NCI-H2227 (cell line): ENCODE measurements at regions not wholly inside any gene's neighbourhood (a gene's known extent, or its start where the extent isn't known, plus 50 kb on each side); places are given as distances from the start of the nearest gene placed in this dataset.
"Not testable (repeated sequence)": the region's sequence is repeated elsewhere in the genome, so short reads cannot be mapped to it uniquely, and the experiment has no call there.

Experiments used
- DNase-seq: peaks from one replicate; lab custom pipeline; 2025; ENCODE audit not compliant: unreplicated experiment; lab: John Stamatoyannopoulos, UW

DNA sequence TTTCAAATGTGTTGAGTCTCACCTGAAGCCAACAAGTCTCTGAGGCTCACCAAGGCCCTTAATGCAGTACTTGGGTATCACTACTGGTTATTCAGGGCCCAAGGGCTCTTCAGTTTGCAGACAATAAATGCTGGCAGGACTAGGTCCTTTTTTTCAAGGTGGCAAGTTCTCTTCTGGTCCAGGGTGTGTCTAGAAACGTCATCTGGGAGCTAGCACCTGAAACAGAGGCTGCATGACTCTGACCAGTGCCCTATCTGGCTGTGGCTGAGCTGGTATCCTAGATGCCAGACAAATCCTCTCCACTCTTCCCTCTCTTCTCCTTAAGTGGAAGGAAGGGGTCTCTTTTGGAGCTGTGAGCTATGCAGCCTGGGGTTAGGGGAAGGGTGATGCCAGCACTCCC, 276.8 kb downstream of the PYDC2 start:
- no peak for DNase-seq

DNA sequence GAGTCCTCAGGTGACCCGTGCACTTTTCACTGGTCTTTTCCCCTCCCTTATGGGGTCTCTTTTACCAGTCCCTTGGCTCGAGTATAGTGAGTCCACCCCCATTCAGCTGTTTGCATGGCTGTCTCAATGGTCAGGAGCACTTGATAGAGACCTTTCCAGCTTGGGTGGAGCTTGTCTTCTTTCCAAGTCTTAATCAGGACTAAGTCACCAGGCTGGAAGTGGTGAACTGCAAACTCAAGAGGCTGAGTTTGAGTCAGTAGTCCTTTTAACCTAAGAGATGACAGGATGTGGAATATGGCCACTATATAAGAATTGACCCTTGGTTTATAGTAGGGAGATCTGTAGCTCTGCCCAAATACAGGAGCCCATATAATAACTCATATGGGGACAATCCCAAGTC, 279.7 kb downstream of the PYDC2 start:
- DNase-seq: no peak

DNA sequence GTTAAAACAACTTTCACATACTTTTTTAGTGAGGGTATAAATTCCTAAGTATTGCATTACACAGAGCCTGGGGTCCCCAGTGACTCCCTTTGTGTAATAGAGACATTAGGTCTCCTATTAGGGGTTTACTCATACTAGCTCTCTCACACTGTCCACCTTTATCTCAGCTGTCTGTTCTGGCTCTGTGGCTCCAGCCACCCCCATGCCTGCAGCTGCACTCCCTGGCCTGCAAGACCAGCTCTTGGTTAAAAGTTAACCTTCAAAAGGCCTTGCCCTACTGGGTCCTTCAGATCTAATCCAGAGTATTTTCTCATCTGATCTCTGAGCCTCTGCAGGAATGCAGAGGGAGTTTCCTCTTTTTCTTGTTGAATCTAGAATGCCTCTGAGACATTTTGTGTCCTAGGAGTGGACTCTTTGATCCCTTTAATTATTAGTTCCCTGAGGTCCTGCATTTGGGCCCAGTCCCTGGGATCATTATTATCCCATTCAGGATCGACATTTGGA, 280.9 kb downstream of the PYDC2 start:
- not testable (repeated sequence) for DNase-seq

DNA sequence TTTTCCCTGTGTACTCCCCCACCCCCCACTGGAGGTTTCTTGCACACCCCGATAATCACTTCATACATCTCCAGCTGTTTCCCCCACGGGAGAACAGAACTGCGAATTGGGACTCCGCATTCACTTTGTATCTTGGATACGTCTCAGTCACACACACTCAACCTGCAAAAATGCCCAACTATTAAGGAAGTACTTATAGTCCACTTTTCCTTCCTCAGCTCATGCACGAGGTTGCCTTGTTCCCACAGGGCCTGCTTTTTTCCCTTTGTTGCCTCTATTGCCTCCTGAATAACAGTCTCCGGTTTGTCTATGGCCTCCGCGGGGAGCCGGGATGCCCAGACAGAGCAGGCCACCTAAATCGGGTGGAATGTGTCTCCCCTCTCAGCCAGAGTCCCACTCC, 282.3 kb downstream of the PYDC2 start:
- DNase-seq: no peak

DNA sequence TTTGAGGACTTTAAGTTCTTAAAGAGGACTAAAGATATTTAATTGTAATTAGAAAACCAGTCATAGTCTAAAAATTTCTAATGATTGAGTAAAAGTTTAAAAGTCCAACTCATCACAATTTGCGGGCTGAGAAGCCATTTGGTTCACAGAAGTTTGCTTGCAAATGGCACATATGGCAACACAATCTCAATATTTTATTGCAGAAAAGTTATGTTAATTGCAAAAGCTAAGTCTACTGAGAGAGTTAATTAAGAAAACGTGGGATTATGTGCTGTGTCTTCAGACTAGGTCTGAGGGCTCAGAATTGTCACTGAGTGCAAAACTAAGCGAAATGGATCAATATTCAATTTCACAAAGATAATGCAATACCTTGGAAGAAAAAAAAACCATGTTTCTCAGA, 289.7 kb downstream of the PYDC2 start:
- DNase-seq: no peak

DNA sequence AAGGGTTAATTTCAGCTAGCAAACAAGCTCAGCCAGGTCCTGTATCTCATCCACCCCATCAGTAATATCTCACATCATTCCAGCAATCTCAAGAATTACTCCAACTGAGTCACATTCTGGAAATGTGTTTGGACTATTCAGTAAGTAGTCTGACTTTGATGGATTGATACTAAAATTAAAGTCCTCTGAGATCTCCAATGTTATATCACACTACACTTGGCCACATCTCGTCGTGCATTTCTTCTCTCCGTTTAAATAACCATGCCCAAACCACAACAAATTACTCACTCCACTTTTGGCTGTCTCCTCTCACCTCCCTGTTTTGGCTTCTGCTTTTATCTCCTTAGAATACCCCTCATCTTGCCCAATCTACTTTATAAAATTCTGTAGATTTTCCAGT, 292.2 kb downstream of the PYDC2 start:
- no peak for DNase-seq

DNA sequence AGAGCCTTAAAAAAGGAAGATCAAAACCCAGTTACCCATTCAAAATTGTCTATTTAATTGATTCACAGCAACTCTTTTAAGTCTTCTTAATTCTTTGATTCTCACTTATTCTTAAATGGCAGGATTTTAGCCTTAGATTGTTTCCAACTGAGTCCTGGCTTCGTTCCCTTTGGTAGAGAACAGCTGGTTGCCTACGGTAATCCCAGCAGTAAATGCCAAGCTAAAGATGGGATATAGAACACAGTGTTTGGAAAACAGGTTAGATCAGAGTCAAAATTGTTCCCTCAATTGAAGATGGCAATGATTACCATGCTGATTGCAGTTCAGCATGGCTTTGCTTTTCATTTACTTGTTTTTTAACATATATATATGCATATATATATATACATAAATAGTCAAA, 300.9 kb downstream of the PYDC2 start:
- no peak for DNase-seq

DNA sequence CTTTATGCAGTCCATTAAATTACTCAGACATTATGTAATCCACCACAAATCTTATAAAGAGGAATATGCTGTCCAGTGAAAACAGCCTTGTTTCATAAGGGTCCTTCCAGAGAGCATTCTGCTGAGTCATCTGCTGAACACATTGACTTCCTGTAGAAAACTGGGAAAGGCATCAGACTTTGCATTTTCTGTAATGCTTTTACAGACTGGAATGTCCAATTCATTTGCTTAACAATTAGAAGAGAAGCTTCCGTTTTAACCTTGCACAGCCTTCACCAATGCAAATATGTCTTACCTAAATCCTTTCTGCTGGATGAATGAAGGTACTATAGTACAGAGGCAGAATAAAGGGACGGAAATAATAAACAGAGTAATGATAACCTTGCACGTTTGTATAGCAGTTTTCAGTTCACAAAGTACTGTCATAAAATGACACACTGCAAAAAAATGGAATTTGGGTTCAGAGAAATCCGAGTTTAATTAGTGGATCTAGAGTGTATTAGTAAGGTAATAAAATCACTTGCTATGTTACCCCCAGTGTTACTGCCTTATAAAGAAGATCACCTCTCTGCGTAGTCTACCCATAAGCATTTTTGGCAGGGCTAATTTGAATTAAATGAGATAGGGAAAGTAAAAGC, 301.5 kb downstream of the PYDC2 start:
- DNase-seq: no peak

DNA sequence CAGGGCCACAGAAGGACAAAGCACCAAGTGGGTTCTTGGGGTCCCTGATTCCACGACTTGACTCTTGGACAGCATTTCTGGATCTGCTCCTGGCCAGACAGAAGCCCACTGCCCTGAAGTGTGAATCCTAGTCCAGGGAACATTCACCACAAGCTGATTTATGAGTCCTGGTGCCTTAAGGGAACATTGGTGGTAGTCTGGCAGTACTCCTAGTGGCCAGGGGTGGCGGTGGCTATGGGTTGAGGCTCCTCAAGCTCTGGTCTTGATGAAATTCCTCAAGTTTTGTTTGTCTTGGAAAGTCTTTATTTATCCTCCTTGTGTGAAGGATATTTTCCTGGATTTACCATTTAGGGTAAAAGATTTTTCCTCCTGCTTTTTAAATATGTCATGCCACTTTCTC, 307.5 kb downstream of the PYDC2 start:
- DNase-seq: no peak

DNA sequence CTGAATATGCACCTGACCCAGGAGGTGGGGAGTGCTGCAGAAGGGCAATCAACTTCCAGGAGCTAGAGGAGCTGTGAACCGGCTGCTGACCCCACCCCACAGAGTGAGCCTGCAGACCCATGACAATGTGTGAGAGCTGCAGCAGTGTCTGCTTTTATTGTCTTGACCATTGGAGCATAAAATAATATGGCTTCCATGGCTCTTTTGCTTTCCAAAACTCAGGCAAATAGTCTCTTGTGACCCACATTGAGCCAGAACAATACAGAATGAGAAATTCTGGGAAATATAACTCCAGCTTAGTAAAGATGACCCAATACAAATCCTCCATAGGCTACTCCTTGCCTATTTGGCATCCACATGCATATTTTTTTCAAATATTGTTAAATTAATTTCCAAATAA, 309.6 kb downstream of the PYDC2 start:
- no peak for DNase-seq

DNA sequence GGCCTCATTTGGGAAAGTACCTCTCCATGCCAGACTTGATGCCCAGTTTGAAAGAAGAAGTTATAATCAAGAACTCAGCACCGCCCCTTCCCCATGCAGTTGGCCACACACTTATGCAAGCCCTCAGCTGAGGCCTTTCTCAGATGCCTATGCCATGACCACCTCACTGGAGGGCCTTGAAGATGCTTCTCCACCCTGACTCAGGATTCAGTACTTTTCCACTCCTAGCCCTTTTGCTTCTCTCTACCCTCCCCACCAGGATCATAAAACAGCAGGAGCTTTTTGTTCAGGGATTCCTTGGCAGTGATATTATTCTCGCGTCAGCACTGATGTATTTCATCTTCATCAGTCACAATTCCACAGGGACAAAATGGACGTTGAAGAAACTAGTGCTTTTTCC, 313.5 kb downstream of the PYDC2 start:
- DNase-seq: no peak

DNA sequence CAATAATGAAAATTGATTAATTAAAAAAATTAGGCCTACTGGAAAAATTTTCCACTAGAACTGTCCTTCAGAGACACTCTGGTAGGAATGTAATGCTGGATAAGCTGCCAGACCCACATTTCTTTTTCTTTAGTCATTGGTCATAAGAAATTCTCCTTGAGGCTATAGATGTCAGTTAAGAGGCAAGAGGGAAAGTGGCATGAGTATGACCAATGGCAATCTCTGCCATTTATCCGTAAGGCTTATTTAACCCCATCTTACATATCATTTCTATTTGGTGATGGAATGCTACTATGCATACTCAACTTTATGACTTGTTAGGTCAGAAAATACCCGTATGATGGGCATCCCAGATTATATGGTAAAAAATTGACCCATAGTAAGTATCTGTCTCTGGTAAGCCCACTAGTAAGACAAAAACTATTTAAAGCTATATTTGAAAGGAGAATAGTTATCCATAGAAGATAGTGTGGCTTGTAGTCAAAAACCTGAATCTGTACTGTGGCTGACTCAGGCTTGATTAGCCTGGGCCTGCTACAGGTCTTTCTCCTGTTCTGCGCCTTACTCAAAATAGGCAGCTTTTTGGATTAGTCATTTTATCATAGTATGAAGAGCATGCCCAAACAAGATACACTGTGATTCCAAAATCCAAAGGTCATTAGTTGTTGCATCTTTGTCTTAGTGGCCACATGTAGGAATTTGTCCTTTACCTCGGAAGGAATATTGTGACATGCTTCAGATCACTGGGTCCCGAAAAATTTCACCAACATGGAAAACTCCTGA, 314.7 kb downstream of the PYDC2 start:
- no peak for DNase-seq

DNA sequence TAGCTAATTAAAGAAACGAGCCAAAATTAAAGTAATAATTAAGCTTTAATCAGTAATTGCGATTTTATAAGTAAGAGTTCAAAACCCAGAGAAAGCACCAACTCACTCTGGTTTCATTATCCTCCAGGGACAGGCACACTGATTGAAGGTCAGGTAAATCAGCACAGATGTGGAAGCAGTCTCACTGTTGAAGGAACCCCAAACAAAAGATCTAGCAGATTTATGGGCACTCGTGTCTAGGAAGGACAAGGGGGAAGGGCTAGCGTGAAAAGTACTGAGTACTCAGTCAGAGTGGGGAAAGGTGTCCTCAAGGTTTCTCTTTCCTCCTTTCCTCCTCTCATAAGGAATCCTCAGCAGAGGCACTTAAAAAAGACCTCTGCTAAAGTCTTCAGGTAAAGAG, 320.1 kb downstream of the PYDC2 start:
- no peak for DNase-seq

DNA sequence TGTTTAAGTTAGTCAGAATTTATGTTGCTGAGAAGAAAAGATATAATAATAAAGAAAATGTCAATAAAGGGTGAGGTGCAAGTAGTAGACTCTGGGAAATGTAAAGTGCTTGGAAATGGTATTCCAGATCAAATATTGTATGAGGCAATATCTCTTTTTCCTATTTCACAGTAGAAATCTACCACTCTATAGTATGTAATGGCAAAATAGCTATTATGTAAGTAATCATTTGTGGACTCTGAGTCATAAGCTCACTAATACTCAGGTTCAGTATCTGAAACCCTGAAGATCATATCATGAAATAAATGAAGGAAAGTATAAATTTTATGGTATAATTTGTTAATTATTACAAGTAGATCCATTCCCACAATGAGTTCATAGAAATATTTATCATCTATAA, 322.1 kb downstream of the PYDC2 start:
- no peak for DNase-seq

DNA sequence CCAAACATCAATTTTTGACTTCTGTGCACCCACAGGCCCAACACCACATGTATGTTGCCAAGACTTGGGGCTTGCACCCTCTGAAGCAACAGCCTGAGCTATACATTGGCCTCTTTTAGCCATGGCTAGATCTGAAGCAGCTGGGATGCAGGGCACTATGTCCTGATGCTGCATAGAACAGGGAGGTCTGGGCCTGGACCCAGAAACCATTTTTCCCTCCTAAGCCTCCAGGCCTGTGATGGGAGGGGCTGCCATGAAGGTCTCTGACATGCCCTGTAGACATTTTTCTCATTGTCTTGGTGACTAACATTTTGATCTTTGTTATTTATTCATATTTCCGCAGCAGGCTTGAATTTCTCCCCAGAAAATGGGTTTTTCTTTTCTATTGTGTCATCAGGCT, 330.0 kb downstream of the PYDC2 start:
- DNase-seq: no peak

DNA sequence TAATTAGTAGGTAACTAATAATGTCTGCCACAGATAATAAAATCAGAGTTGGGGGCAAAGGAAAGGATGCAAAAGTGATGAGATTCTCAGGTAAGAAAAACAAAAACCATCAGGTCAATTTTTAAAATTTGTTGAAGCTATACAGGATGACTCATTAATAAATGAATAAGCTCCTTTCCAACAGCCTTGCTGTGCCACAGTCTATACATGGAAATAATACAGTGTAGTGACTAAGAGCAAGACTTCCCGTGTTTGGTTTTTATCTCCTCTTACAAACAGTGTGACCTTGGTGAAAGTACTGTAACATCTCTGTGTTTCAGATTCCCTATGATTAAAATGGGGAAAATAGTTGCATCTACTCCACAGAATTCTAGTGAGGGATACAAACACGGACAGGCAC, 331.6 kb downstream of the PYDC2 start:
- DNase-seq: no peak

DNA sequence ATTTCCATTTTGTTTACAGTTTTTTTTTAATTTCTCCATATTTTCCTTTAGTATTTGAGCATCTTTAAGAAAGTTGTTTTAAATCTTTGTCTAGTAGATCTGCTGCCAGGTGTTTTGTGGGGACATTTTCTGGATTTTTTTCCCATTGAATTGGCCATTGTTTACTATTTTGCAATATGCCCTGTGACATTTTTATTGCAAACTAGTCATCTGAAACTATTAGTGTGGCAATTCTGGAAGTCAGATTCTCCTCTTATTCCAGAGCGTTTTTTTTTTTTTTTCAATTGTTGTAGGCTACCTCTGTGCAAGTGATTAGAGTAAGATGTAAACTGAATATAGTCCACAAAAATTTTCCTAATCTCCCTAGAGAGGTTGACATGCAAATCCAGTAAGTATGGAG, 334.2 kb downstream of the PYDC2 start:
- DNase-seq: no peak

DNA sequence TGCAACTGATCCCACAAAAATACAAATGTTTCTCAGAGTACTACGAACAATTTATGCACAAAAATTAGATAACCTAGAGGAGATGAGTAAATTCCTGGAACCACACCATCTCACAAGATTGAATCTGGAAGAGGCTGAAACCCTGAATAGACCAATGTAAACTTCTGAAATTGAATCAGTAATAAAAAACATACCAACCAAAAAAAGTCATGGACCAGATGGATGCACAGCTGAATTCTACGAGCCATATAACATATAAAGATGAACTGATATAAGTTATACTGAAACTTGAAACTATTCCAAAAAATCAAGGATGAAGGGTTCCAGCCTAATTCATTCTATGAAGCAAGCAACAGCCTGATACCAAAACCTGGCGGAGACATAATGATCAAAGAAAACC, 336.3 kb downstream of the PYDC2 start:
- DNase-seq: no peak

DNA sequence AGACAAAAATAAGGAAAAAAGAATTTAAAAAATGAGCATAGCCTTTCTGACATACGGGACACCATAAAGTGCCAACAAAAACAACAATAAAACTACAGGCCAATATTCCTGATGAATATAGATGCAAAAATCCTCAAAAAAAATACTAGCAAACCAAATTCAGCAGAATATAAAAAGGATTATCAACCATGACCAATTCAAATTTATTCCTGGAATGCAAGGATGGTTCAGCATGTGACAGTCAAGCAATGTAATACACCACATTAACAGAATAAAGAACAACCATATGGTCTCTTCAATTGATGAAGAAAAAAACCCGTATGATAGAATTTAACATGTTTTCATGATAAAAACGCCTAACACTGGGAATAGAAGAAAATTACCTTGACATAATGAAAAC, 341.7 kb downstream of the PYDC2 start:
- DNase-seq: no peak

DNA sequence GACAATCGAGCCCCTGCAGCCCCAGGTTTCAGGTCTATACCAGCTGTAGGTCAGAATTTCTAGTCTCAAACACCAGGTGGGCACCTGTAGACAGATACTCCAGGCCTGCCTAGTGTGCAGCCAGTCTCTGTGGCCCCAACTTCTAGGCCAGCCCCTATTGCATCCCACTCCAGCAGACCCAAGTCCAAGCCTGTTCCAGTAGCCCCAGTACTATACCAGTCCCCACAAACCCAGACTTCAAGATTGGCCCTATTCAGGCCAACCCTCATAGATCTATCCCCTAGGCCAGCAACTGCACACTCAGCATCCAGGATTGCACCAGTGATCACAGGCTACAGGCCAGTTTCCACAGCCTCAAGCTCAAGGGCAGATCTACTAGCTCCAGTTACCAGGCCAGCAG, 344.0 kb downstream of the PYDC2 start:
- DNase-seq: no peak

DNA sequence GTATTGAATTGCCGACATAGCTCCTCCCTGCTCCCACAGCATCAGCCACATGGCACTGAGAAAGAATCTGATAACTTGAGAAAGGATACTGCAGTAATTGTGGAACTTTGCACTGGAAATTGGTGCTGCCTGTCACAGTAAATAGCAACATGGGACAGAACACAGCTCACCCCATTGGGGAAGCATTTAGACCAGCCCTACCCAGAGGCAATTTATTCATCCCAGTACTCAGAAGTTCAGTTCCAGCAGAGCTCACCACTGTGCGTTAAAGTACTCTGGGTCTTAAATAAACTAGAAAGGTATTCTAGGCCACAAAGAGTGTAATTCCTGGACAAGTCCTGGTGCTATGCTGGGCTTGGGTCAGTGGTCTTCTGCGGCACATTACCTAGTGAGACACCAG, 347.1 kb downstream of the PYDC2 start:
- no peak for DNase-seq

DNA sequence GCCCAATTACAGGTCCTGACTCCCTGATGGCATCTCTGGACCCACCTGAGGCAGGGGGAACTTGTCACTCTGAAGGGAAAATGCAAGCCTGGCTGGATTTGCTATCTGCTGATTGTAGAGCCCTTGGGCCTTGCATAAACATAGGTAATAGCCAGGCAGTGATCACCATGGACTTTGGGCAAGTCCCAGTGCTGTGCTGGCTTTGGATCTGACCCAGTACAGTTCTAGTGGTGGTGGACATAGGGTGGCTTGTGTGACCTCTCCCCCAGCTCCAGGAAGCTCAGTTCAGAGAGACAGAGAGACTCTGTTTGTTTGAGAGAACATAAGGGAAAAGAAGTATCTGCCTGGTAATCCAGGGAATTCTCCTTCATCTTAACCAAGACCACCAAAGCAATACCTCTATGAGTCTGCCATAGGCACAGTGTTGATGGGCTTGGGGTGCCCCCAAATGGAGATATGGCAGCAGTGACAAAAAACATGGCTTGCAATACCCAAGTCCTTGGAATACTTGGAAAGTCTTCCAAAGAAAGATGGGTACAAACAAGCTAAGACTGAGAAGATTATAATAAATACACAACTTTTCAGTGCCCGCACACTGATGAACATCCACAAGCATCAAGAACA, 348.5 kb downstream of the PYDC2 start:
- no peak for DNase-seq
